HCT116 (cell line): ENCODE measurements at regions not wholly inside any gene's neighbourhood (a gene's known extent, or its start where the extent isn't known, plus 50 kb on each side); places are given as distances from the start of the nearest gene placed in this dataset.

Experiments
- ATAC-seq: fragments of 200-7000 bp; cut with Tn5 transposase; 2 replicates; pipeline ENCODE4 v1.9.1; 2020; ENCODE audit warnings: mild to moderate bottlenecking, moderate library complexity
- BruUV-seq: library from RNA; stranded (reverse); fragments of 400-500 nt; replicated peaks from 2 replicates; lab custom pipeline; 2021; lab: Mats Ljungman, UMichigan
- CTCF ChIA-PET: fragments of 300-600 bp; sonication (Branson Sonifier 250); formaldehyde crosslinking; loops from one replicate; lab custom pipeline; 2021; ENCODE audit warnings: antibody characterized with exemption; lab: Charles Lee
- POLR2A ChIA-PET: fragments of 300-600, 350-600 bp; sonication (Branson Sonifier 250); formaldehyde crosslinking; loops from one replicate; lab custom pipeline; 2021; ENCODE audit warnings: antibody characterized with exemption; lab: Charles Lee
- RAD21 ChIA-PET, 2 experiments: fragments of 300-600 bp; sonication (Branson Sonifier 250); formaldehyde crosslinking; loops; one replicate each; lab custom pipeline; 2023; ENCODE audit warnings: low total read pairs in 2 of 2; ENCODE audit not compliant: uncharacterized antibody in 2 of 2, unreplicated experiment in 2 of 2, low non-redundant PET in 1 of 2; lab: Charles Lee
- DNase-seq: peaks from one replicate; pipeline ENCODE4 v3.0.0-alpha.2; 2010; ENCODE audit warnings: low read depth, low spot score
- H2AFZ ChIP-seq: fragments of 200-600 bp; shearing (Covaris generic), sonication (generic); 2 replicates; pipeline ENCODE4 v1.6.1; 2017; ENCODE audit warnings: low read depth, mixed run types, mixed read lengths, antibody characterized with exemption, low read length; ENCODE audit not compliant: poor library complexity, severe bottlenecking
- H3K27ac ChIP-seq: 2 replicates; pipeline ENCODE4 v1.5.1; 2012; ENCODE audit warnings: low read depth, low read length
- H3K27me3 ChIP-seq: fragments of 200-600 bp; sonication (generic); 2 replicates; pipeline ENCODE4 v1.6.1; 2016; ENCODE audit warnings: mixed run types, low read length, mixed read lengths; ENCODE audit not compliant: insufficient read depth
- H3K36me3 ChIP-seq, 2 experiments: fragments of 200-500 bp in 1 of 2; fragments of 200-600 bp in 1 of 2; sonication (Bioruptor generic) in 1 of 2; sonication (generic) in 1 of 2; 2 replicates each; pipeline versions ENCODE4 v1.5.1 to v1.6.1; 2014 to 2016; ENCODE audit warnings: low read length in 2 of 2, inconsistent platforms in 1 of 2, mixed read lengths in 1 of 2, mixed run types in 1 of 2; ENCODE audit not compliant: insufficient read depth in 2 of 2, control insufficient read depth in 1 of 2
- H3K4me1 ChIP-seq, 2 experiments: fragments of 200-600 bp in 1 of 2; sonication (generic) in 1 of 2; 2 replicates each; pipeline versions ENCODE4 v1.5.1 to v1.6.1; 2012 to 2017; ENCODE audit warnings: low read length in 2 of 2, inconsistent platforms in 1 of 2, mild to moderate bottlenecking in 1 of 2, mixed read lengths in 1 of 2, mixed run types in 1 of 2, moderate library complexity in 1 of 2; ENCODE audit not compliant: insufficient read depth in 2 of 2, control insufficient read depth in 1 of 2
- H3K4me2 ChIP-seq: fragments of 200-600 bp; sonication (generic); 2 replicates; pipeline ENCODE4 v1.6.1; 2017; ENCODE audit warnings: mixed run types, low read length, mixed read lengths
- H3K4me3 ChIP-seq, 2 experiments: fragments of 200-600 bp in 1 of 2; sonication (generic) in 1 of 2; replicated peaks in 1 of 2; 2 replicates each; pipeline ENCODE4 v1.5.1; 2011 to 2016; ENCODE audit warnings: low read length in 2 of 2, control low read depth in 1 of 2, low read depth in 1 of 2, mild to moderate bottlenecking in 1 of 2, mixed read lengths in 1 of 2, mixed run types in 1 of 2
- H3K79me2 ChIP-seq: fragments of 200-600 bp; sonication (generic); 2 replicates; pipeline ENCODE4 v1.6.1; 2017; ENCODE audit warnings: mild to moderate bottlenecking, mixed run types, low read length, moderate library complexity, mixed read lengths; ENCODE audit not compliant: insufficient read depth
- H3K9ac ChIP-seq: fragments of 200-600 bp; sonication (generic); 2 replicates; pipeline ENCODE4 v1.6.1; 2016; ENCODE audit warnings: low read length, mixed read lengths
- H3K9me2 ChIP-seq: fragments of 200-600 bp; sonication (generic), shearing (Covaris generic); 2 replicates; pipeline ENCODE4 v1.6.1; 2017; ENCODE audit warnings: mixed run types, mild to moderate bottlenecking, moderate library complexity; ENCODE audit not compliant: insufficient read depth
- H3K9me3 ChIP-seq, 2 experiments: fragments of 200-500 bp in 1 of 2; fragments of 200-600 bp in 1 of 2; sonication (Bioruptor generic) in 1 of 2; sonication (generic) in 1 of 2; 2 replicates each; pipeline ENCODE4 v1.6.1; 2014 to 2017; ENCODE audit warnings: low read length in 2 of 2, mixed read lengths in 2 of 2, inconsistent platforms in 1 of 2, low read depth in 1 of 2, mild to moderate bottlenecking in 1 of 2, mixed run types in 1 of 2, moderate library complexity in 1 of 2; ENCODE audit not compliant: control insufficient read depth in 1 of 2, insufficient read depth in 1 of 2
- H4K20me1 ChIP-seq: fragments of 200-600 bp; sonication (generic), shearing (Covaris generic); 2 replicates; pipeline ENCODE4 v1.6.1; 2017; ENCODE audit warnings: mixed run types, mild to moderate bottlenecking, moderate library complexity; ENCODE audit not compliant: insufficient read depth
- ATF3 ChIP-seq: IDR thresholded peaks from 2 replicates; pipeline ENCODE4 v1.6.1; 2012
- CTCF ChIP-seq, 3 experiments: fragments of 200-600 bp in 1 of 3; sonication (generic) in 1 of 3; IDR thresholded peaks in 2 of 3; conservative IDR thresholded peaks in 1 of 3; 2 replicates each; pipeline ENCODE4 v1.5.1; 2012 to 2017; ENCODE audit warnings: low read depth in 2 of 3, low read length in 2 of 3, antibody characterized with exemption in 1 of 3, borderline replicate concordance in 1 of 3, control low read depth in 1 of 3, mild to moderate bottlenecking in 1 of 3, mixed read lengths in 1 of 3, mixed run types in 1 of 3, moderate library complexity in 1 of 3; ENCODE audit not compliant: insufficient read depth in 1 of 3
- ELF1 ChIP-seq: IDR thresholded peaks from 2 replicates; pipeline ENCODE4 v1.6.1; 2012; ENCODE audit warnings: low read depth, borderline replicate concordance
- EZH2 ChIP-seq: fragments of 200-600 bp; sonication (generic); IDR thresholded peaks from 2 replicates; pipeline ENCODE4 v1.6.1; 2017; ENCODE audit warnings: antibody characterized with exemption, mixed run types
- JUND ChIP-seq: IDR thresholded peaks from 2 replicates; pipeline ENCODE4 v1.6.1; 2012
- RAD21 ChIP-seq: IDR thresholded peaks from 2 replicates; pipeline ENCODE4 v1.6.1; 2012; ENCODE audit warnings: low read depth, mild to moderate bottlenecking
- SIN3A ChIP-seq: IDR thresholded peaks from 2 replicates; pipeline ENCODE4 v1.6.1; 2012; ENCODE audit warnings: low read depth
- SRF ChIP-seq: IDR thresholded peaks from 2 replicates; pipeline ENCODE4 v1.6.1; 2012; ENCODE audit warnings: low read depth
- YY1 ChIP-seq: IDR thresholded peaks from 2 replicates; pipeline ENCODE4 v1.6.1; 2011; ENCODE audit warnings: low read length, low read depth, moderate library complexity, mild to moderate bottlenecking; ENCODE audit not compliant: insufficient replicate concordance; ENCODE audit errors: extremely low read depth
- ZBTB33 ChIP-seq: IDR thresholded peaks from 2 replicates; pipeline ENCODE4 v1.6.1; 2011; ENCODE audit warnings: mild to moderate bottlenecking, low read length, moderate library complexity; ENCODE audit not compliant: insufficient replicate concordance; ENCODE audit errors: extremely low read depth
- intact Hi-C: fragments of 100-400 bp; cut with micrococcal nuclease; formaldehyde crosslinking; loops from 2 replicates; pipeline ENCODE4 v1.10.0; 2022

GRCh38 chr10:85204814-85205213 lies 876.4 kb downstream of the CCSER2 start:
- no peak for ATAC-seq
- TF ChIP-seq ATF3 (no peak), EZH2 (no peak), JUND (no peak), YY1 (no peak), ZBTB33 (no peak), RAD21 (no peak), SRF (no peak), CTCF (IDR thresholded peaks at IDR 0.05 in 2 of 3, conservative IDR thresholded peaks at IDR 0.05 in 1 of 3; ENCODE audit: borderline replicate concordance in 1 of 3, insufficient read depth in 1 of 3, low read depth in 2 of 3, low read length in 2 of 3) (no peak), ELF1 (no peak), SIN3A (no peak)
- TF ChIP-seq, all 23 proteins: peak for 0
- peaks cover 35% of the 10 kb centered on the region for H3K27me3 ChIP-seq
- H3K9ac ChIP-seq = no peak overlapping the region
- no peak overlapping the region for H3K4me2 ChIP-seq
- intact Hi-C loops = no loop called here
- no peak overlapping the region for H2AFZ ChIP-seq
- BruUV-seq = no TSS peak
- no peaks in the 10 kb centered on the region for H3K79me2 ChIP-seq
- no peak overlapping the region for H3K27ac ChIP-seq
- no peaks in the 10 kb centered on the region for H3K4me1 ChIP-seq
- H3K9me2 ChIP-seq = no peaks in the 10 kb centered on the region
- no peak overlapping the region for H3K4me3 ChIP-seq
- no peaks in the 10 kb centered on the region for H4K20me1 ChIP-seq
- ChIA-PET RAD21 (no interaction called here), CTCF (no interaction called here), POLR2A (no interaction called here)
- DNase-seq = no peak
- H3K36me3 ChIP-seq = no peaks in the 10 kb centered on the region
- H3K9me3 ChIP-seq = no peaks in the 10 kb centered on the region
